Stomach (tissue), 8 donors: ENCODE measurements at regions not wholly inside any gene's neighbourhood (a gene's known extent, or its start where the extent isn't known, plus 50 kb on each side); places are given as distances from the start of the nearest gene placed in this dataset.

Source experiments
- DNase-seq, 2 donors: peaks; one replicate each; pipeline versions ENCODE4 v3.0.0 to v3.0.0-alpha.2; 2013 to 2019
- H3K27ac ChIP-seq, 5 donors: fragments of 200-600 bp in 4 of 5; sonication (generic) in 4 of 5; one replicate each; pipeline ENCODE4 v1.5.1; 2013 to 2019; ENCODE audit warnings: mild to moderate bottlenecking in 1 of 5, moderate library complexity in 1 of 5
- H3K27me3 ChIP-seq, 3 donors: fragments of 200-600 bp; sonication (generic); one replicate each; pipeline ENCODE4 v1.5.1; 2017 to 2019; ENCODE audit warnings: mixed run types in 1 of 3
- H3K36me3 ChIP-seq, 4 donors: fragments of 200-600 bp; sonication (generic); 1 replicate in 3 of 4; 2 replicates in 1 of 4; pipeline ENCODE4 v1.5.1; 2016 to 2019
- H3K4me1 ChIP-seq, 4 donors: fragments of 200-600 bp; sonication (generic); one replicate each; pipeline ENCODE4 v1.5.1; 2016 to 2019
- H3K4me3 ChIP-seq, 4 donors: fragments of 200-600 bp; sonication (generic) in 3 of 4; one replicate each; pipeline ENCODE4 v1.5.1; 2016 to 2019; ENCODE audit warnings: mild to moderate bottlenecking in 1 of 4
- H3K9me3 ChIP-seq, 4 donors: fragments of 200-600 bp; sonication (generic); one replicate each; pipeline ENCODE4 v1.5.1; 2016 to 2019
- CTCF ChIP-seq, 7 experiments: fragments of 450-650 bp in 4 of 7; fragments of 200-600 bp in 3 of 7; sonication (generic) in 3 of 7; IDR thresholded peaks; one replicate each; pipeline ENCODE4 v1.5.1; 2016 to 2019; ENCODE audit warnings: antibody characterized with exemption in 7 of 7, control low read depth in 2 of 7, mild to moderate bottlenecking in 1 of 7
- EP300 ChIP-seq: sonication (generic); formaldehyde crosslinking; IDR thresholded peaks from one replicate; pipeline ENCODE4 v1.6.1; 2017; ENCODE audit warnings: antibody characterized with exemption
- POLR2A ChIP-seq, 4 donors: fragments of 450-650 bp; IDR thresholded peaks; one replicate each; pipeline ENCODE4 v1.6.1; 2016; ENCODE audit warnings: antibody characterized with exemption in 4 of 4, control low read depth in 2 of 4, mild to moderate bottlenecking in 1 of 4, moderate library complexity in 1 of 4
- POLR2AphosphoS5 ChIP-seq, 3 donors: sonication (generic); formaldehyde crosslinking; IDR thresholded peaks; one replicate each; pipeline ENCODE4 v1.6.1; 2016; ENCODE audit warnings: antibody characterized with exemption in 3 of 3
- WGBS, 5 donors: extraction: QIAGEN DNeasy Blood & Tissue Kit in 3 of 5; methylation state at CpG; one replicate each; pipeline versions ENCODE4 v1.1.5 to v1.1.7; 2013 to 2018; 5-methylcytosine and 5-hydroxymethylcytosine counted together
- intact Hi-C: fragments of 100-400 bp; cut with DNase I; formaldehyde crosslinking; loops from one replicate; pipeline ENCODE4 v1.15.1; 2023; ENCODE audit warnings: low total_unique reads
- donor health status: healthy with polysubstance abuse.
- donor health status: Bipolar disorder and iron deficiency.
- donor health status: healthy.

GRCh38 chr5:103489307-103489706 lies 73.3 kb downstream of the NUDT12 start:
- intact Hi-C loops: no loop called here
- TF ChIP-seq POLR2AphosphoS5 (IDR thresholded peaks at IDR 0.05) (no peak), EP300 (no peak), POLR2A (IDR thresholded peaks at IDR 0.05) (no peak), CTCF (IDR thresholded peaks at IDR 0.05) (no peak)
- no peak overlapping the region for H3K27ac ChIP-seq
- H3K9me3 ChIP-seq: peaks cover 0 to 2% (median 0%) of the 10 kb centered on the region in 4 donors
- no peak overlapping the region for H3K4me3 ChIP-seq
- WGBS, 5 donors: 20 to 59% (median 31%) methylated on average over 2 of the region's 2 CpGs
- DNase-seq: no peak
- no peaks in the 10 kb centered on the region for H3K36me3 ChIP-seq
- H3K27me3 ChIP-seq: no peaks in the 10 kb centered on the region
- H3K4me1 ChIP-seq: peaks cover 0 to 9% (median 0%) of the 10 kb centered on the region in 4 donors

- Histone ChIP-seq H3K4me3 (no peak overlapping the region), H3K4me1 (peaks cover 0 to 9% (median 0%) of the 10 kb centered on the region in 4 donors), H3K27ac (no peak overlapping the region), H3K36me3 (no peaks in the 10 kb centered on the region), H3K9me3 (no peaks in the 10 kb centered on the region), H3K27me3 (no peaks in the 10 kb centered on the region)
- no peak for DNase-seq
- TF ChIP-seq POLR2AphosphoS5 (IDR thresholded peaks at IDR 0.05) (no peak), EP300 (no peak), POLR2A (IDR thresholded peaks at IDR 0.05) (no peak), CTCF (IDR thresholded peaks at IDR 0.05) (no peak)
- intact Hi-C loops: no loop called here
- 78 to 88% (median 83%) methylated on average over 3 of the region's 3 CpGs for WGBS, 5 donors
Measured at GRCh38 chr5:103487822-103488493, 74.6 kb downstream of the NUDT12 start.

GRCh38 chr5:103487218-103487617 lies 75.4 kb downstream of the NUDT12 start:
- no peak overlapping the region for H3K27ac ChIP-seq
- no peak overlapping the region for H3K4me3 ChIP-seq
- H3K9me3 ChIP-seq: no peaks in the 10 kb centered on the region
- WGBS, 5 donors: 53 to 63% (median 58%) methylated on average over 6 of the region's 6 CpGs
- no peaks in the 10 kb centered on the region for H3K27me3 ChIP-seq
- no peaks in the 10 kb centered on the region for H3K36me3 ChIP-seq
- no peak for DNase-seq
- intact Hi-C loops: no loop called here
- TF ChIP-seq POLR2AphosphoS5 (IDR thresholded peaks at IDR 0.05) (no peak), EP300 (no peak), POLR2A (IDR thresholded peaks at IDR 0.05) (no peak), CTCF (IDR thresholded peaks at IDR 0.05) (no peak)
- peaks cover 0 to 9% (median 0%) of the 10 kb centered on the region in 4 donors for H3K4me1 ChIP-seq

- no peaks in the 10 kb centered on the region for H3K27me3 ChIP-seq
- TF ChIP-seq POLR2AphosphoS5 (IDR thresholded peaks at IDR 0.05) (no peak), POLR2A (IDR thresholded peaks at IDR 0.05) (no peak), CTCF (IDR thresholded peaks at IDR 0.05) (no peak), EP300 (no peak)
- H3K27ac ChIP-seq: no peak overlapping the region
- intact Hi-C loops: no loop called here
- no peaks in the 10 kb centered on the region for H3K36me3 ChIP-seq
- H3K4me3 ChIP-seq: no peak overlapping the region
- peaks cover 0 to 9% (median 0%) of the 10 kb centered on the region in 4 donors for H3K4me1 ChIP-seq
- H3K9me3 ChIP-seq: no peaks in the 10 kb centered on the region
- WGBS, 5 donors: 81 to 87% (median 81%) methylated on average over 5 of the region's 5 CpGs
- no peak for DNase-seq
Measured at GRCh38 chr5:103486739-103487138, 75.8 kb downstream of the NUDT12 start.
